ENCODE measurements at regions not wholly inside any gene's neighbourhood (a gene's known extent, or its start where the extent isn't known, plus 50 kb on each side); places are given as distances from the start of the nearest gene placed in this dataset.

- TF ChIP-seq CTCF (IDR thresholded peaks at IDR 0.05) (no peak), POLR2A (IDR thresholded peaks at IDR 0.05) (no peak)
Measured at GRCh38 chrX:69228732-69229131, 63.5 kb upstream of the PJA1 start.

Measured in testis (tissue), 2 donors.